ENCODE measurements at regions not wholly inside any gene's neighbourhood (a gene's known extent, or its start where the extent isn't known, plus 50 kb on each side); places are given as distances from the start of the nearest gene placed in this dataset.

DNA sequence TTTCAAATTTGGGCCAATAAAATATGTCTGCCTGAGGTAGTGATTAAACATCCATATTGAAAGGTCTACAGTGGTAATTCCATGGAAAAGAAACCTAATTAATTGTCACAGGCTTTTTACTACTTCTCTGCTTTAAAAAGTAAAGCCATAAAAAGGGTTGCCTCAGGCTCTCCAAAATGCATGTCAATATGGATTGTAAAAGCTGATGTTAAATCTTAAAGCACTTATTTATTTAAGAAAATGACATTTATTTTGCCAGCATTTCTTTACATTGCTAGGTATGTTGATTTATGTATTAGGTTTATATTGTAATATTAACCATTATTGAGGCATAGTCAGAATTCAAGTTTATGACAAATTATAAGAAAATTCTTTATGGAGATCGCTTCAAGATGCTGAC lies 133.2 kb downstream of the OPN5 start:
- no peak for DNase-seq (ENCODE audit: low read depth in 1 of 2, low spot score in 2 of 2)
- Histone ChIP-seq H3K27me3 (replicated peaks) (no peaks in the 10 kb centered on the region), H3K27ac (no peak overlapping the region), H3K4me3 (no peak overlapping the region), H3K36me3 (no peaks in the 10 kb centered on the region), H3K9me3 (replicated peaks) (no peaks in the 10 kb centered on the region), H3K4me1 (replicated peaks) (no peaks in the 10 kb centered on the region)

DNA sequence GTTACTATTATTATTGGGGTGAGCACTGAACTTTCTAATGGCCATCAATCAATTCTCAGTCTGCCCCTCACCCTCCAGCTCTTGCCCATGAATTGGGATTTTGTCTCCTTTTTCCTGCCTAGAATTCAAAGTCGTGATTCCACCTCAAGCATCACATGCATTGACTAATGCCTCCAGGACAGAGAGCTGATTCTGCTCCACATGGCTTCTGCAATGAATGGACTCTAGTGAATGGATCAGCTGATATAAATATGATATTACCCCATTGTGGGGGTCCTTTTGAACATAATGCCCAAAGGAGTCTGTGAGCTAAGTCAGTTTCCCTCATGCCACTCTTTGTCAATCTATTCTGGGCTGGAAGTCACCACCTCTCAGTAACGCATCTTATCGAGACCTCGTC lies 126.4 kb downstream of the OPN5 start:
- Histone ChIP-seq H3K27ac (no peak overlapping the region), H3K27me3 (replicated peaks) (no peaks in the 10 kb centered on the region), H3K4me3 (no peak overlapping the region), H3K9me3 (replicated peaks) (no peaks in the 10 kb centered on the region), H3K36me3 (no peaks in the 10 kb centered on the region), H3K4me1 (replicated peaks) (no peaks in the 10 kb centered on the region)
- DNase-seq (ENCODE audit: low read depth in 1 of 2, low spot score in 2 of 2), result no peak

DNA sequence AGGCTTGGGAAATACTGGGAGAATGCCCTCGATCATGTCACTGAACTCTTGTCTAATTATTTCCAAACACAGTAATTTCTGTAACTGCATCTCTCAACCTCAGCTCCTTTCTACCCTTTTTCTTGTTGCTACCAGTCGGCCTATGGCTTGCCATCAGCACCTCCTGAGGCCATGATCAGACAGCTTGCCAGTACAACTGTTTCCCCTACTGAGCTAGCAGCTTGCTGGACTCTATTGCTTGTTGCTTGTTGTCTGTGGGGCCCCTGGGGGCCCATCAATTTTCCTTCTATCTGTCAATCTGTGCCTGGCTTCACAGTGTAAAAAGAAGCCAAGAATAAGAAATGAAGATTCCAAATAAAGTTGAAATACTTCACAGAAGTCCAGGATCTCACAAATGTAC lies 123.9 kb downstream of the OPN5 start:
- DNase-seq (ENCODE audit: low read depth in 1 of 2, low spot score in 2 of 2), result no peak
- no peaks in the 10 kb centered on the region for H3K4me1 ChIP-seq (replicated peaks)
- H3K9me3 ChIP-seq (replicated peaks), result no peaks in the 10 kb centered on the region
- no peaks in the 10 kb centered on the region for H3K36me3 ChIP-seq
- no peak overlapping the region for H3K4me3 ChIP-seq
- no peak overlapping the region for H3K27ac ChIP-seq
- no peaks in the 10 kb centered on the region for H3K27me3 ChIP-seq (replicated peaks)

DNA sequence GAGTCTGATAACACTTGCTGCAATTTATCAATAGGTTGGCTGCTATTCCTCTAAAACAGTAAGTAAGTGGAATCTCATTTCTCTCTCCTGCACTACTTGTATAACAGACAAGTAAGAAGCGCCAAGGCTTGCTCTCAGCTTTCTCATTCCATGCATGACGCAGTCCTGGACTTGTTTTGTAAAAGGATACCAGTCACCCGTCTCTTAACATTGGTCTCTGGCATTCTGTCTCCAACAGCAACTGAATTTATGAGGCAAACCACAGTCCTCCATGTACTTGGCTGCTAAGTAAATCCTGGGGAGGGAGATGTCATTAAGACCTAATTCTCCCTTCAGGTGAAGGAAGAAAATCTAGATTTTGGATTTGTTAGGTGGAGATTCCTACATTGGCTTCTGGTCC lies 115.4 kb downstream of the OPN5 start:
- no peaks in the 10 kb centered on the region for H3K4me1 ChIP-seq (replicated peaks)
- H3K9me3 ChIP-seq (replicated peaks), result no peaks in the 10 kb centered on the region
- DNase-seq (ENCODE audit: low read depth in 1 of 2, low spot score in 2 of 2), result no peak
- no peak overlapping the region for H3K4me3 ChIP-seq
- H3K36me3 ChIP-seq, result no peaks in the 10 kb centered on the region
- H3K27ac ChIP-seq, result no peak overlapping the region
- H3K27me3 ChIP-seq (replicated peaks), result no peaks in the 10 kb centered on the region

DNA sequence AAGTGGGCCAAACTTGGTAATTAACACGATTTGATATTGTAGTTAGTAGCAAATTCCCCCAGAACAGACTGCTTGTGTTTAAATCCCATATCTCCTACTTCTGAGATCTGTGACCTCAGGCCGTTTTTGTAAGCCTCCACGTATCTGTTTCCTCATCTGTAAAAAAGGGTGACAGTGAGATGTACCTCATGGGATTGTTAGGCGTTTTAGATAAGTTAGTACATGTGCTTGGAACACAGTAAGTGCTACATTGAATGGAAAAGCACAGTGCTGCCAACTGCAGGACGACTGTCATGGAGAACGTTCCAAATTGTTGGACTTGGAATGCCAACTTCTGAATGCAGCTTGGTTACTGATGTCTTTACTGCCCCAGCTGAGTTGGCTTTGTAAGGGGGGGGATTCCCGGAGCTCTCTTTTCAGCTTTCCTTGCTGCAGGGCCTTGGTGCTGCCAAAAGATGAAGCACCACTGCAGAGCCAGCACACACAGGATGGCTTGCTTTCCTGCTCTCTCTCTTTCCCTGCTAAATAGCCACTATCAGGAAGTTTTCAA lies 108.6 kb downstream of the OPN5 start:
- no peak overlapping the region for H3K4me3 ChIP-seq
- H3K27ac ChIP-seq, result no peak overlapping the region
- H3K27me3 ChIP-seq (replicated peaks), result no peaks in the 10 kb centered on the region
- no peaks in the 10 kb centered on the region for H3K9me3 ChIP-seq (replicated peaks)
- no peak for DNase-seq (ENCODE audit: low read depth in 1 of 2, low spot score in 2 of 2)
- H3K36me3 ChIP-seq, result no peaks in the 10 kb centered on the region
- H3K4me1 ChIP-seq (replicated peaks), result no peaks in the 10 kb centered on the region

DNA sequence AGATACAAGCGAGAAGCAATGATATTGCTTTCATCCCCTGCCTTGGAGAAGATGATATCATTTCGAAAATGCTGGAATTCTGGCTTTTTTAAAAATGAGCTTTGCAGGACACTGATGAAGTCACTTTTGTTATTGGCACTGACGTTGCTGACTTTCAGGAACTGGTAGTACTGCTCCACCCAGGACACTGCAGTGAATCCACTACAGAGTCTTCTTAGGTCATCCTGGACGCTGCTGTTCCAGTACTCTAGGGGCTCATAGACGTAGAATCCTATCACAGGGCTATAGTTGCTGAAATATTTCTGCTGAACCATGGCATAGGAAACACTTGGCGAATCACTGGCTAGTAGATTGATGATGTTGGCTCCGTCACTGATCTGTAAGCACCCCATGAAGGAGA lies 97.2 kb downstream of the OPN5 start:
- Histone ChIP-seq H3K4me1 (replicated peaks) (no peaks in the 10 kb centered on the region), H3K27ac (no peak overlapping the region), H3K27me3 (replicated peaks) (no peaks in the 10 kb centered on the region), H3K36me3 (no peaks in the 10 kb centered on the region), H3K9me3 (replicated peaks) (no peaks in the 10 kb centered on the region), H3K4me3 (no peak overlapping the region)
- no peak for DNase-seq (ENCODE audit: low read depth in 1 of 2, low spot score in 2 of 2)
